ENCODE measurements at regions not wholly inside any gene's neighbourhood (a gene's known extent, or its start where the extent isn't known, plus 50 kb on each side); places are given as distances from the start of the nearest gene placed in this dataset.
"Not testable (repeated sequence)": the region's sequence is repeated elsewhere in the genome, so short reads cannot be mapped to it uniquely, and the experiment has no call there.

- no peak for DNase-seq (ENCODE audit: low spot score)
These were observed 1649.6 kb downstream of the LRRC4C start for GRCh38 chr11:39809833-39810232.

GRCh38 chr11:39807904-39808303 lies 1651.5 kb downstream of the LRRC4C start:
- DNase-seq (ENCODE audit: low spot score): no peak

- DNase-seq (ENCODE audit: low spot score): no peak
These were observed 1652.8 kb downstream of the LRRC4C start for GRCh38 chr11:39806652-39807051.

- DNase-seq (ENCODE audit: low spot score): no peak
These were observed 1655.2 kb downstream of the LRRC4C start for GRCh38 chr11:39804271-39804670.

- DNase-seq (ENCODE audit: low spot score): no peak
These were observed 1672.8 kb downstream of the LRRC4C start for GRCh38 chr11:39786682-39787081.

GRCh38 chr11:39786281-39786680 lies 1673.2 kb downstream of the LRRC4C start:
- DNase-seq (ENCODE audit: low spot score): no peak

GRCh38 chr11:39784873-39785272 lies 1674.6 kb downstream of the LRRC4C start:
- DNase-seq (ENCODE audit: low spot score): no peak

GRCh38 chr11:39780131-39780530 lies 1679.3 kb downstream of the LRRC4C start:
- no peak for DNase-seq (ENCODE audit: low spot score)

GRCh38 chr11:39777035-39777434 lies 1682.4 kb downstream of the LRRC4C start:
- no peak for DNase-seq (ENCODE audit: low spot score)

GRCh38 chr11:39772525-39773137 lies 1686.8 kb downstream of the LRRC4C start:
- no peak for DNase-seq (ENCODE audit: low spot score)

- DNase-seq (ENCODE audit: low spot score): no peak
These were observed 1691.2 kb downstream of the LRRC4C start for GRCh38 chr11:39768214-39768613.

GRCh38 chr11:39745401-39745800 lies 1714.1 kb downstream of the LRRC4C start:
- no peak for DNase-seq (ENCODE audit: low spot score)

GRCh38 chr11:39741066-39741465 lies 1718.4 kb downstream of the LRRC4C start:
- DNase-seq (ENCODE audit: low spot score): no peak

- not testable (repeated sequence) for DNase-seq (ENCODE audit: low spot score)
These were observed 1723.1 kb downstream of the LRRC4C start for GRCh38 chr11:39736351-39736750.

GRCh38 chr11:39732001-39732400 lies 1727.5 kb downstream of the LRRC4C start:
- DNase-seq (ENCODE audit: low spot score): no peak

GRCh38 chr11:39725081-39725480 lies 1734.4 kb downstream of the LRRC4C start:
- DNase-seq (ENCODE audit: low spot score): no peak

- DNase-seq (ENCODE audit: low spot score): no peak
These were observed 1735.0 kb downstream of the LRRC4C start for GRCh38 chr11:39724404-39724803.

- DNase-seq (ENCODE audit: low spot score): no peak
These were observed 1746.9 kb downstream of the LRRC4C start for GRCh38 chr11:39712581-39712980.

GRCh38 chr11:39690856-39691255 lies 1768.6 kb downstream of the LRRC4C start:
- no peak for DNase-seq (ENCODE audit: low spot score)

- DNase-seq (ENCODE audit: low spot score): no peak
These were observed 1775.4 kb downstream of the LRRC4C start for GRCh38 chr11:39683951-39684554.

GRCh38 chr11:39683288-39683950 lies 1776.0 kb downstream of the LRRC4C start:
- DNase-seq (ENCODE audit: low spot score): no peak

GRCh38 chr11:39681428-39681827 lies 1778.0 kb downstream of the LRRC4C start:
- no peak for DNase-seq (ENCODE audit: low spot score)

GRCh38 chr11:39678996-39679395 lies 1780.5 kb downstream of the LRRC4C start:
- no peak for DNase-seq (ENCODE audit: low spot score)

GRCh38 chr11:39675171-39675570 lies 1784.3 kb downstream of the LRRC4C start:
- DNase-seq (ENCODE audit: low spot score): no peak
